ENCODE measurements at regions not wholly inside any gene's neighbourhood (a gene's known extent, or its start where the extent isn't known, plus 50 kb on each side); places are given as distances from the start of the nearest gene placed in this dataset.

DNA sequence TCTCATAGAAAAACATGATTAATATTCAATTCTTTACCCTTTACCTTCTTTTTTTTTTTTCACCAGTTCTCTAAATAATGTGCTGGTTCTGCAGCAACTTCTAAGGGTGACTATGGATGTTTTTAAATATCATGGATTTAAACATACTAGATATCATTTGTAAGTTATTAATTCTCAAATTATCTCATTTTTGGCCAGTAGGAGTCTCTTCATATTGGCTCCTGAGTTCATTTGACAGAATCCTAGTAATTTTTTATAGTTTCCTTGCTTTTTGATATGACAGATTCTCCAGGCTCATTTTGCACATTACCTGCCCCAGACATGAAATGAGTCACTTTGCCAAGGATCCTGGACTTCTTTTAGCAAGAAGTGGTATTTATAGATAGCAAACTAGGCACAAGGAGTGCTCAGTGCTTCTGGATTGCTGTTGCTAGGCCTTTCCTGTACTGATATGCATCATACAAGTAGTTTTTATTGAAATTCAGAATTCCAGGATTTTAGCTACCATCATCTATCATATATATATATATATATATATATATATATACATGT is 201.3 kb upstream of the IL12B start:
- no peaks in the 10 kb centered on the region for H3K4me1 ChIP-seq (ENCODE audit: control insufficient read depth, insufficient read depth, low read length)
- H3K27ac ChIP-seq (ENCODE audit: low read length), result no peak overlapping the region
- H3K27me3 ChIP-seq (ENCODE audit: control insufficient read depth, insufficient read depth, low read length), result no peaks in the 10 kb centered on the region
- H3K4me3 ChIP-seq (ENCODE audit: low read length), result no peak overlapping the region
- no peaks in the 10 kb centered on the region for H3K9me3 ChIP-seq (ENCODE audit: control insufficient read depth, low read depth, low read length)
- DNase-seq, result no peak
- no peaks in the 10 kb centered on the region for H3K36me3 ChIP-seq (ENCODE audit: control insufficient read depth, insufficient read depth, low read length)

DNA sequence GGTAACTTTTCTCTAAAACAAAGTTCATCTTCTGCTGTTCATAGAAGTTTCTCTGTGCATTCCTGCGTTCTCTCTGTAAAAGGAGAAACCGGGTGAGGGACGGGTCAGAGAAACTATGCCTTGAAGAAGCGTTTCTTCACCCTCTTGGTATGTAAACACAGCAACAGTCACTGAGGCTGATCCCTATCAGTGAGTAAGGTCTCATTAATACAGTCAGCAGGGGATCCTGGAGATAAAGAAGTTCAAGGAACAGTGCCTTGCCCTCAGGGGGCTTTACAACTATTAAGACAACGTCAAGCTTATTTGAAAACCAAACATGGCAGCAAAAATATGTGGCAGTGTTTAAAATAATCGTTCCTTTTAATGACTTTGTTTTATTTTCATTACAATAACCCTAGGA is 202.9 kb upstream of the IL12B start:
- no peaks in the 10 kb centered on the region for H3K4me1 ChIP-seq (ENCODE audit: control insufficient read depth, insufficient read depth, low read length)
- no peaks in the 10 kb centered on the region for H3K9me3 ChIP-seq (ENCODE audit: control insufficient read depth, low read depth, low read length)
- no peak overlapping the region for H3K4me3 ChIP-seq (ENCODE audit: low read length)
- H3K27ac ChIP-seq (ENCODE audit: low read length), result no peak overlapping the region
- no CpG with 5 or more reads among the region's 6 CpGs for WGBS (ENCODE audit: insufficient coverage, low lambda C conversion rate)
- no peaks in the 10 kb centered on the region for H3K27me3 ChIP-seq (ENCODE audit: control insufficient read depth, insufficient read depth, low read length)
- no peak for DNase-seq
- no peaks in the 10 kb centered on the region for H3K36me3 ChIP-seq (ENCODE audit: control insufficient read depth, insufficient read depth, low read length)

DNA sequence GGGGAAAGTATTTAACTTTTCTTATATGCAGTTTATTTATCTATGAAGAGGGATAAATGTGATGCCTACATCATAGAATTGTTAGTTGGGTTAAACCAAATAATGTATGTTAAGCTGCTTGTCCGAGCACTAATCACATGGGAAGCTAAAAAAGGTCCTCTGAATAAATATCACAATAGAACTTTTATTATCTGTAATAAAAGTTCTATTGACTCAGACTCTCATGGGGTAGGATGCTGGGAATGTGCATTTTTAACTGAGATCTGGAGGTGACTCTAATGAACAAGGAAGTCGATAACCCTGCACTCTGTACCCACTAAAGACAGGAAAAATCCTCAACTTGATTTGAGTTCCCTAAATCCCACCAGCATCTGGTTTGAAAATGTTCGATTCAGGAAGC is 205.9 kb upstream of the IL12B start:
- no peak for DNase-seq
- Histone ChIP-seq H3K9me3 (ENCODE audit: control insufficient read depth, low read depth, low read length) (no peaks in the 10 kb centered on the region), H3K27me3 (ENCODE audit: control insufficient read depth, insufficient read depth, low read length) (no peaks in the 10 kb centered on the region), H3K4me1 (ENCODE audit: control insufficient read depth, insufficient read depth, low read length) (no peaks in the 10 kb centered on the region), H3K36me3 (ENCODE audit: control insufficient read depth, insufficient read depth, low read length) (no peaks in the 10 kb centered on the region), H3K4me3 (ENCODE audit: low read length) (no peak overlapping the region), H3K27ac (ENCODE audit: low read length) (no peak overlapping the region)
- WGBS (ENCODE audit: insufficient coverage, low lambda C conversion rate), result no CpG with 5 or more reads among the region's 3 CpGs

DNA sequence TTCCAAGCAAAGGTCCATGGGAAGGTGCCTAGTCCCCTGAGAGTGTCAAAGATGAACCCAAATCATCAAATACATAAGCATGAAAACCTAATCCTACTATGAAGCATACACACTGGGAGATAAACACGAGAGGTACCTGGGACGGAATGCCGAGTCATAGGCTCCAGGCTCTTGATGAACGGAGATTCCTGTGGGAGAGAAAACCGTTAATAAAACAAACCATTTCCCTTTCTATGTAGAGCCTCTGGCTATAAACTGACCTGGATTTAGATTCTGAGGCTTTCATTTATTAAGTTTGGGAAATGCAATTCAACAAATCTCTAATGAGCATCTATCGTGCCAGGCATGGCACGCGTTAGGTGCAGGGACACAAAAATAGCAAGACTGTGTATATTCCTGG is 206.4 kb upstream of the IL12B start:
- Histone ChIP-seq H3K4me1 (ENCODE audit: control insufficient read depth, insufficient read depth, low read length) (no peaks in the 10 kb centered on the region), H3K4me3 (ENCODE audit: low read length) (no peak overlapping the region), H3K9me3 (ENCODE audit: control insufficient read depth, low read depth, low read length) (no peaks in the 10 kb centered on the region), H3K27ac (ENCODE audit: low read length) (no peak overlapping the region), H3K36me3 (ENCODE audit: control insufficient read depth, insufficient read depth, low read length) (no peaks in the 10 kb centered on the region), H3K27me3 (ENCODE audit: control insufficient read depth, insufficient read depth, low read length) (no peaks in the 10 kb centered on the region)
- WGBS (ENCODE audit: insufficient coverage, low lambda C conversion rate), result 96% methylated on average over 5 of the region's 8 CpGs
- DNase-seq, result no peak

DNA sequence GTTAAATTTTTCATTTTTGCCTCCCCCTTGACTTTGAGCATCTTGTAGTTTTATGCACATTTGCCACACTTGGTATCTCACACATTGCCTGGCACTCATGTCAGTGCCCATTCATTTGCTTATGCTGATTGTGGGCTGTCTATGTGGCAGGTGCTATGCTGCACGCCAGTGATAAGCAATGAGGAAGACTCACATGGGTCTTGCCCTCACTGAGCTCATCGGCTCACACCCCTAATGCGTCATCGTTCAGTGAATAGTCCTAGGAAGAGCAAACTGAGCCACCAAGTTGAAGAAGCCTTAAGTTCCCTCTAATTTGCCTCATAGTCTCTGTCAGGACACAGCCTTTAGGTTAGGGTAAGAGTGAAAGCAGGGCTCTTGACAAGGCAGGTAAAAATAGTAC is 209.4 kb upstream of the IL12B start:
- no peaks in the 10 kb centered on the region for H3K27me3 ChIP-seq (ENCODE audit: control insufficient read depth, insufficient read depth, low read length)
- H3K27ac ChIP-seq (ENCODE audit: low read length), result no peak overlapping the region
- H3K9me3 ChIP-seq (ENCODE audit: control insufficient read depth, low read depth, low read length), result no peaks in the 10 kb centered on the region
- no peak overlapping the region for H3K4me3 ChIP-seq (ENCODE audit: low read length)
- WGBS (ENCODE audit: insufficient coverage, low lambda C conversion rate), result no CpG with 5 or more reads among the region's 4 CpGs
- no peaks in the 10 kb centered on the region for H3K4me1 ChIP-seq (ENCODE audit: control insufficient read depth, insufficient read depth, low read length)
- H3K36me3 ChIP-seq (ENCODE audit: control insufficient read depth, insufficient read depth, low read length), result no peaks in the 10 kb centered on the region
- DNase-seq, result no peak

DNA sequence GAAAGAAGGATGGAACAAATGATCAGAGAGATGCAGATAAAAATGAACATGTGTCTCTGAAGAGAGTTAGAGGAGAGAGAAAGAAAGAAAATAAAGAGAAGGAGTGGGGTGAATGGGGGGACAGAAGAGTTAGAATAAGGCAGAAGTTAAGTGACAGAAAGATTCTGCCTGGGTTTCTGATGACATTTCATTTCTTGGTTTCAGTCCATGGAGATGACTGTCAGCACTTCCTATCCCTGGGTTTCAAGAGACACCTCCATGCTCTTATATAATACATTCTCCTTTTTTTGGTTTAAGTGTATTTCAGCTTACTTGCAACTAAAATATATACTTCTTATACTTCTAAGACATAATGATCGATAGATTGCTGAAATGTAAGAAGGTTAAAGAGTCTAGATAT is 213.0 kb upstream of the IL12B start:
- Histone ChIP-seq H3K27me3 (ENCODE audit: control insufficient read depth, insufficient read depth, low read length) (no peaks in the 10 kb centered on the region), H3K4me1 (ENCODE audit: control insufficient read depth, insufficient read depth, low read length) (no peaks in the 10 kb centered on the region), H3K4me3 (ENCODE audit: low read length) (no peak overlapping the region), H3K9me3 (ENCODE audit: control insufficient read depth, low read depth, low read length) (peaks cover 4% of the 10 kb centered on the region), H3K36me3 (ENCODE audit: control insufficient read depth, insufficient read depth, low read length) (no peaks in the 10 kb centered on the region), H3K27ac (ENCODE audit: low read length) (no peak overlapping the region)
- no CpG with 5 or more reads among the region's 1 CpG for WGBS (ENCODE audit: insufficient coverage, low lambda C conversion rate)
- no peak for DNase-seq

DNA sequence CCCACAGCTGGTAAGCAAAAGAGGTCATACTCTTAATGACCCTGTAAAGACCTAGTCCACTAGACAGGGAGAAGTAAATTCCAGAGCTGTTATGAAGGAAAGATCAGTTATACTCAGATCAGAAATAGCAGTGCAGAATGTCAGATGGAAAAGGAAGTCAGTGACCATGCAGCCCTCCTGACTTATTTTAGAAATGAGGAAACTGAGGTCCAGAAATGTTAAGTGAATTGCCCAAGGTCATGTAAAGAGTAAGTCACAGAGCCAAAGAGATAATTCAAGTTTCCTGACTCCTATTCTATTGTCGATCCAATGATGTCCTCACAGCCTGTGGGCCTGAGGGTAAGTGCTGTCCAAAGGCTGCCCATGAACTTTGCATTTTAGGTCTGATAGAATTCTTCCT is 214.9 kb upstream of the IL12B start:
- H3K4me3 ChIP-seq (ENCODE audit: low read length), result no peak overlapping the region
- H3K36me3 ChIP-seq (ENCODE audit: control insufficient read depth, insufficient read depth, low read length), result no peaks in the 10 kb centered on the region
- no peaks in the 10 kb centered on the region for H3K4me1 ChIP-seq (ENCODE audit: control insufficient read depth, insufficient read depth, low read length)
- no peak overlapping the region for H3K27ac ChIP-seq (ENCODE audit: low read length)
- no peaks in the 10 kb centered on the region for H3K27me3 ChIP-seq (ENCODE audit: control insufficient read depth, insufficient read depth, low read length)
- peaks cover 4% of the 10 kb centered on the region for H3K9me3 ChIP-seq (ENCODE audit: control insufficient read depth, low read depth, low read length)
- no peak for DNase-seq
- WGBS (ENCODE audit: insufficient coverage, low lambda C conversion rate), result 80% methylated on average over 1 of the region's 1 CpG

DNA sequence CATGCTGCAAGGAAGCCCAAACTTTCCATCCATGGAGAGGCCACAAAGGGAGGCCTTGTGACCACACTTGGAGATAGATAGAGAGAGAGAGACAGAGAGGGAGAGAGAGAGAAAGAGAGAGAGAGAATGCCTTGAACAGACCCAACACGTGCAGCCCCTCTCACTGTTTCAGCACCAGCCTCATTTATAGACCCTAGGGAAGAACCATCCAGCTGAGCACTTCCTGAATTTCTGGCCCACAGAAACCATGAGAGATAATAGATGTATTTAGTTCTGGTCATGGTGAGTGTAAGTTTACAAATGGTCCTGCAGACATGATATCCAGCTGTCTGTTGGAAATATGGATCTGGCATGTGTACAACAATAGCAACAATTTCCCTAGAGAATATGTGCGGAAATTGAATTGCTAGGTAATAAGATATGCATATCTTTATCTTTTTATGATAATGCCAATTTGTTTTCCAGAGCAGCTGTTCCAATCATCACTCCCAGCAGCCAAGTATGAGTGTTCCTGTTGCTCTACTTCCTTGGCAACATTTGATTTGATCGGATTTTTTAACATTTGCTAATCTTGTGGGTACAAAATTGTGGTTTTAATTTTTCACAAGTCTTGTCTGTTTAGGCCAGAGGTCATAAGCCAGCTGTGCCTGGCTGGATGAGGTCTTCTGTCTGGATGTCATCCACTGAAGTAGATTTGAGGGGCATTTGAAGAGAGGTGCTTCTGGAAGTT is 217.3 kb upstream of the IL12B start:
- DNase-seq, result no peak
- Histone ChIP-seq H3K4me3 (ENCODE audit: low read length) (no peak overlapping the region), H3K4me1 (ENCODE audit: control insufficient read depth, insufficient read depth, low read length) (no peaks in the 10 kb centered on the region), H3K9me3 (ENCODE audit: control insufficient read depth, low read depth, low read length) (peaks cover 4% of the 10 kb centered on the region), H3K27ac (ENCODE audit: low read length) (no peak overlapping the region), H3K36me3 (ENCODE audit: control insufficient read depth, insufficient read depth, low read length) (no peaks in the 10 kb centered on the region), H3K27me3 (ENCODE audit: control insufficient read depth, insufficient read depth, low read length) (no peaks in the 10 kb centered on the region)
- 80% methylated on average over 1 of the region's 3 CpGs for WGBS (ENCODE audit: insufficient coverage, low lambda C conversion rate)

DNA sequence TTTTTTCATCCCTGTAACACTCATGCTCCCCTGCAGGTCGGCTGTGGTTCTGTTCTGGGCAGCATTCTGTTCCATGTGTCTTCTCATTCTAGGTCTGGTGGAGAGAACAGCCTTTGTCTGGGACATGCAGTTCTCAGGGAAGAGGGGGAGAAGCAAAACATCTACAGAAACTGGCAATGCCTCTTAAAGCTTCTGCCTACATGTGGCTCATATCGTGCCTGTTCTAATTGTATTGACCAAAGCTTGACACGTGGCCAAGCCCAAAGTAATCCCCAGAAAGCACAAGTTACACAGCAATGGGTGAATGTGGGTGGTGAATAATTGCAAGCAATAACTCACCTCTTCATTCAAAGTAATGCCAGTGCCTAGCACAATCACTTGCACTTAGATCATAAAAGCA is 218.2 kb upstream of the IL12B start:
- H3K4me3 ChIP-seq (ENCODE audit: low read length), result no peak overlapping the region
- no peak for DNase-seq
- H3K27ac ChIP-seq (ENCODE audit: low read length), result no peak overlapping the region
- no peaks in the 10 kb centered on the region for H3K27me3 ChIP-seq (ENCODE audit: control insufficient read depth, insufficient read depth, low read length)
- H3K36me3 ChIP-seq (ENCODE audit: control insufficient read depth, insufficient read depth, low read length), result no peaks in the 10 kb centered on the region
- WGBS (ENCODE audit: insufficient coverage, low lambda C conversion rate), result no CpG with 5 or more reads among the region's 3 CpGs
- peaks cover 4% of the 10 kb centered on the region for H3K9me3 ChIP-seq (ENCODE audit: control insufficient read depth, low read depth, low read length)
- H3K4me1 ChIP-seq (ENCODE audit: control insufficient read depth, insufficient read depth, low read length), result no peaks in the 10 kb centered on the region

DNA sequence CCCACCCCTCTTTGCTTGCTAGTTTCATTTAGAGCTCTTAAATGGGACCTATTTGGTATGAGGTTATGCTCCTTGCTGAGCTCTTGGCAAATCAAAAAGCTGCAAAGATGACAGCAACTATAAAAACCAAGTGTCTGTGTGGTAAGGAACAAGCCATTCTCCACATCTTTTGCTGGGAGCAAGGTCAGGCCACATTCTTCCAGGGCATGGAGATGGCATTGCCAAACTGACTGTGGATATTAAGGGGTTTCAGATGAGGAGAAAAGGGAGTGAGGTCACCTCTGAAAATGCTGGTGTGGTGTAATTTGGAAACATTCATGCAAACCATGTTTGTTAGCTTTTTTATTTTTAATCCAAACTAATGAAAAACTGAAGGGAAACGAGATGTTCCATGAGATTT is 218.8 kb upstream of the IL12B start:
- Histone ChIP-seq H3K4me1 (ENCODE audit: control insufficient read depth, insufficient read depth, low read length) (no peaks in the 10 kb centered on the region), H3K9me3 (ENCODE audit: control insufficient read depth, low read depth, low read length) (peaks cover 4% of the 10 kb centered on the region), H3K27me3 (ENCODE audit: control insufficient read depth, insufficient read depth, low read length) (no peaks in the 10 kb centered on the region), H3K4me3 (ENCODE audit: low read length) (no peak overlapping the region), H3K27ac (ENCODE audit: low read length) (no peak overlapping the region), H3K36me3 (ENCODE audit: control insufficient read depth, insufficient read depth, low read length) (no peaks in the 10 kb centered on the region)
- no peak for DNase-seq
- WGBS (ENCODE audit: insufficient coverage, low lambda C conversion rate), result no CpG with 5 or more reads among the region's 1 CpG

DNA sequence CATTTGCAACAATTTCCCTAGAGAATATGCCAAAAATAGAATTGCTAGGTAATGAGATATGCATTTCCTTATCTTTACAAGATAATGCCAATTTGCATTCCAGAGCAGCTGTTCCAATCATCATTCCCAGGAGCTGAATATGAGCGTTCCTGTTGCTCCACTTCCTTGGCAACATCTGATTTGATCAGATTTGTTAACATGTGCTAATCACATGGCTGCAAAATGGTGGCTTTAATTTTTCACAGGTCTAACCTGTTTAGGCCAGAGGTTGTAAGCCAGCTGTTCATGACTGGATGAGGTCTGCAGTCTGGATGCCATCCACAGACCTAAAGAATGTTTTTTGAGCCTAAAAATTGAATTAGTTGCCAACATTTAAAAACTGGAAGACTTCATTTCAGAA is 220.7 kb upstream of the IL12B start:
- WGBS (ENCODE audit: insufficient coverage, low lambda C conversion rate), result no CpG with 5 or more reads among the region's 1 CpG
- no peaks in the 10 kb centered on the region for H3K36me3 ChIP-seq (ENCODE audit: control insufficient read depth, insufficient read depth, low read length)
- H3K4me1 ChIP-seq (ENCODE audit: control insufficient read depth, insufficient read depth, low read length), result no peaks in the 10 kb centered on the region
- H3K9me3 ChIP-seq (ENCODE audit: control insufficient read depth, low read depth, low read length), result peaks cover 4% of the 10 kb centered on the region
- H3K27me3 ChIP-seq (ENCODE audit: control insufficient read depth, insufficient read depth, low read length), result peaks cover 3% of the 10 kb centered on the region
- no peak for DNase-seq
- H3K27ac ChIP-seq (ENCODE audit: low read length), result no peak overlapping the region
- H3K4me3 ChIP-seq (ENCODE audit: low read length), result no peak overlapping the region

Measured in large intestine (tissue), 3 donors.